Inflammatory macrophage (primary cell): ENCODE measurements at regions not wholly inside any gene's neighbourhood (a gene's known extent, or its start where the extent isn't known, plus 50 kb on each side); places are given as distances from the start of the nearest gene placed in this dataset.

ENCODE experiments used
- DNase-seq, 2 donors: peaks; one replicate each; pipeline ENCODE4 v3.0.0-alpha.2; 2020 to 2022

DNA sequence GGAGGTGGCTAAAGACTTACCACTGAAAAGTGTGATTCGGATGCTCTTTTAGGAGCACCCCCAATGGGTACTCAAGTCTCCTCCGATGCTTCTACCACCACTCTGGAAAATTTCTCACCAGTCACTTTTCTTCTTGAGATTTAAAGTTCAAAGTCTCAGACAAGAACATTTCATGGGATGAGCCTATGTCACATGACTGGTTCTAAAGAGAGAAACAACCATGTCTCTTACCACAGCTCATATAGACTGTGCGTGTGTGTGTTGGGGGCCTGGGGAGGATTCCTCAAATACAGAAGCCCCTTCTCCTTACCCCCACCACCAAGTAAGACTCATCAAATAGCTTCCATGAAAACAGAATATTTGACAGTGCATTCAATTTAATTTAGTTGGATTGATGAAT is 181.7 kb upstream of the MIR17HG start:
- no peak for DNase-seq

DNA sequence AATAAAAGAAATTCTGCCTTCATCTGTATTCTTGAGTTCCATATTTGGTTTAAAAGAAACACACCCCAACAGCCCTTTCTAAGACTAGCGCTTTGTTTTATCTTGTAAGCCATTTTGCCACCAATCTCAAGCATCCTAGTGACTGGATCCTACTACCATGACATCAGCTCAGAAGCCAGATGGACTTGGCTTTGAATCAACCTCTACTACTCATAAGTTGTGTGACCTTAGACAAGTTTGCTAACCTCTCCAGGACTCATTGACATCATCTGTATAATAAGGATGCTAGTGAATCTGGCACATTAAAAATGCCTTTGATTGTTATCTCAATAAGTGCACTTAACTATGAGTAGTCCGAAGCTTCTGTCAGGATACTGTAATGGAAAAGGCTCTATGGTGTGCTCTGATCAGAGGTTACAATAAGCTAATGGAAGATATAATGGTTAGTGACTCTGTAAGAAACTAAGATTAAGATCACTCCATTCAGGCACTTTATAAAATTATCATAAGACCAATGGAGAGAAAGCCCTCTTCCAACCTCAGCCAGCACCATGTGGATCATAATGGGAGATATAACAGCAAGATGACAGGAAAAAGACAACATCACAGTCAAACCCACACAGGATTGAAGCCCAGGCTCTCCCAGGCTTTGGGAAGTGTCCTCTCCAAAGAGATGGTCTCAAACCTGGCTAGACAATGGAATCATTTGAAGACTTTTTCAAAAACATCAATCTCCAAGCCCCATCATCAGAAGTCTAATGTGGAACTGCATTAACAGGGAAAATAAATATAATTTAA is 180.6 kb upstream of the MIR17HG start:
- no peak for DNase-seq

DNA sequence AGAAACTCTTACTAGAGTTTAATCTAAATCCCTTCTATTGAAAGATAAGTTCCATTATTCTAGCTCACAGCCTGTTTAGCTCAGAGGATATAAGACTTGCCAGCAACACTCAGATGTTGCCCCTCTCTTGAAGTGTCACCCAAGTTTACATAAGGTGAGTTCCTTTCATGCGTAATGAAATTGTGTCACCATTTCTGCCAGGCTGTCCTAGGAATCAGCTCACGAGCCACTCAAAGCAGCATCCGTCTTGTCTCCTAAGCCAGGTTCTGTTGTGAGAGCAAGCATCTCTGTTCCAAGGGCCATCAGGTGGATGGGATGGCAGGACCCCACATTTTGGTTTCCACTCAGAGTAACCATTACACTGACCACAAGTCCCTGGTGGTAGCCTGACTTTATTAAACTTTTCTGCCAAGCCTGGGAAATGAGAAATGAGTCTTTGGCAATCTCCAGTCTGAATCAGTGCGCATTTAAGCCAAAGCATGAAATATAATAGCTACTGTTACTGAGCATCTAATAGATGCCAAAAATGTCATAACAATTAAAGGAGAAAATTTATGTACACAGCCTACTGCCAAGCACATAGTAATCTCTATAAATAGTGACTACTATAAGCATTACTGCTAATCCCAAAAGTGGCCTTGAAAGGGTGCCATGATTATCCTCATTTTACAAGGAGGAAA is 179.6 kb upstream of the MIR17HG start:
- DNase-seq = no peak

DNA sequence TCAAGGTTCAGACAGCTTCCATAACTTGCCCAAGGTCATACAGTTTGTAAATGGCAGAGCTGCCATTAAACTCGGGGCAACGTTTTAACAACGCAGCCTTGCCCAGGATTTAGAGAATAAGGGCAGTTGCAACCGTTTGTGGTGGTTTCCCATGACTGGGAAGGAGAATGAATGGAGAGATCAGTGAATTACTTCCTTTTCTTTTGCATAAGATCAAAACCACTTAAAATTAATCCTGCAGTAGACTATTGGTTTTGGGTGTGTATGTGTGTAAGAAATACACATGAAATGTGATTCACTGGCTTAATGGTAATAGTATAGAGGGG is 179.1 kb upstream of the MIR17HG start:
- no peak for DNase-seq

DNA sequence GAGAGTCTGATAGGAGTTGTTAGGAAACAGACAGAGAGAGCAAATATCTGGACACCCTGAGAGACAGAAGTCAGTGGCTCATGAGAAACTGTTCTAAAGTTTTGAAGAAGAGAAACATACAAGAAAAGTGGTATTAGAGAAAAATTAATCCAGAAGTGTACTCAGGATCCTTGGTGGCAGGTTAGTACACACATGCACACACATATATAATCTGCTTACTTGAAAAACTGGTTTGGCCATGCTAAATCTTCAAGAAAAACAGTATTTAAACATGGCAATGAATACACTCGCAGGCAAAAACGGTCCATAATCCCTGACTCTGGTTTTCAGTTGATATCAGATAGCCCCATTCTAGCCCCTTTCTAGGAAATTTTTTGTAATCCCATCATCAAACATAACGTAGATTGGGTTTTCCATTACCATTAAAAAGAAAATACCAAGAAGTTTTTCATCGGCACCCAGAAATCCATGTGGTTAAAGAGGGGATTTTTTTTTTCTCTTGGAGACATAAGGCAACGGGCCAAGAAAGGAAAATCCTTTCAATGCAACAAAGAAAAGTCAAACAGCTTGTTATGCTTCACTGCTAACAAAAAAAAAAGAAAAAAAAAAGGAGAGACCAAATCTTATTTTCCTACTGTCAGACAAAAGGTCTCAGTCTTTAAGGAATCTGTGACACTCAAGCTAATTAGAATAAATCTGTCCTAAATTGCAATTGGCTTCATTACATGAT is 178.0 kb upstream of the MIR17HG start:
- no peak for DNase-seq

DNA sequence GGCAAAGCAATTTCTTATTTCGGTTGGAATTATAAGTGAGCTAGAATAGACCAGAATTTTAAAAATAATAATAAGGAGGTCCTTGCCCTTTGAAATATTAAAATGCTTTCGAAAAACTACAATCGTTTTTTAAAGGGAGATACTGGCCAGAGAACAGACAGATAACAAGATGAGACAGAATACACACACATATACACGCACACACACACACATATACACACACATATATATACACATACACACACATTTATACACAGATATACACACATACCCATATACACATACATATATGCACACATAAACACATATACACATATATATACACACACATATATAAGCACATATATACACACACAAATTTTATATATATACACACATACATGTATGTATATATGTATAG is 175.3 kb upstream of the MIR17HG start:
- no peak for DNase-seq

DNA sequence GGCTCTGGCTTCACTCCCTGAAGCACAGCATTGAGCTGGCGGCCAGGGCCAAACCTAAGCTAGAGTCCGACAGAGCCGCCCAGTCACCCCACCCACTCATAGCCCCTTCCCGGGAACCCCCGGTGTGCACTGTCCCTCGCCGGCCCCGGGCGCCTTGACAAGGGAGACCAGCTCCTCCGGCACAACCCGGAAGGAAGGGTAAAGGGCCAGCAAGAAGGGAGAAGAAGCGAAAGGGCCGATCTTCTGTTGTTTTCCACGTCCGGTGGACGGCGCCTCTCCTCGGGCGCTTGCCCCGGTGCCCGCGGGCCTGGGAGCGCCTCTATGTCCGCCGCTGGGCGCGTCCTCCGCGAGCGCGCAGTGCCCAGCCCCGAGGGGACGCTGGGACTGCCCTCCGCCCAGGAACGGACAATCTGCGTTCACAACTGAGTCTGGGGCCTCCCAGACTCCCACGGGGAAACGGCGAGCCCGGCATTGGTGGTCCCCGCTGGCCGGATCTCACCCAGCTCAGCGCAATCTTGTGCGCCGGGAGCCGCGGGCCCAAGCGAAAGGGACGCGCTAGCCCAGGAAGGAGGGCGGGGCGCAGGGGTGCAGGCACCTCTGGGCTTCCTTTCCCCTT is 172.5 kb upstream of the MIR17HG start:
- DNase-seq = peak in 1 of 2 donors; percentile 8

DNA sequence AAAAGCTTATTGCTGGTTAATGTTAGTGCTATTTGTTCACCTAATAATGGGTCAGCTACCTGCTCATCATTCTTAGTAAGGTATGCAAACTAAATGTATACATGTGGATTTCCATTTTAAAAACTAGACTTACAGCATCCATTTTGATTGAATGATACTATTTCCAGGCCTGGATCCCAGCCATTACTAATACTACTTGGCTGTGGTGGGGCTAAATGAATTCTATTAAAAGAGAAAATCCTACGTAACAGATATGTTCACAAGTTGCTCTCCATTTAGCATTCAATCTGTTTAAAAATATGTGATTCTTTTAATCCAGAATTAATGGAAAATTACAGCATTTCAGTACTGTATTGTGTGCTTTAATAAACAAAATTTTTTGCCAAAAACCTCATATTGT is 169.4 kb upstream of the MIR17HG start:
- no peak for DNase-seq

DNA sequence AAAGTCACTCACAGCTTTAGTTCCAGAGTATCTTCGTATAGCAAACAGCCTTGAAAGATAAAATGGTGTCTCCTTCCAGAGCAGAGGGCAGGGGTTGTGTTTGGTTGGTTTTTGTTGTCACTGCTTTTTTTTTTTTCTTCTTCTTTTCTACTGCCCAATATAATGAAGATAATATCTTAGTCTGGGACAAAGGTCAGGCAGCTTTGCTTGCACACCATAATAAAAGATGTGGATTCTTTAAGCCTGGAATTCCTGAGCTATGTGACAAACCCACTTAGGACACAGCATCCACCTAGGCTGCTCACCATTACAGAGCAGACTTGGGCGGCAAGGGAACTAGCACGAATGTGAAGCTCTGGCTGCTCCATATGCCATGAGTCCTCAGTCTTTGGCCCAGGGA is 165.6 kb upstream of the MIR17HG start:
- DNase-seq = no peak

DNA sequence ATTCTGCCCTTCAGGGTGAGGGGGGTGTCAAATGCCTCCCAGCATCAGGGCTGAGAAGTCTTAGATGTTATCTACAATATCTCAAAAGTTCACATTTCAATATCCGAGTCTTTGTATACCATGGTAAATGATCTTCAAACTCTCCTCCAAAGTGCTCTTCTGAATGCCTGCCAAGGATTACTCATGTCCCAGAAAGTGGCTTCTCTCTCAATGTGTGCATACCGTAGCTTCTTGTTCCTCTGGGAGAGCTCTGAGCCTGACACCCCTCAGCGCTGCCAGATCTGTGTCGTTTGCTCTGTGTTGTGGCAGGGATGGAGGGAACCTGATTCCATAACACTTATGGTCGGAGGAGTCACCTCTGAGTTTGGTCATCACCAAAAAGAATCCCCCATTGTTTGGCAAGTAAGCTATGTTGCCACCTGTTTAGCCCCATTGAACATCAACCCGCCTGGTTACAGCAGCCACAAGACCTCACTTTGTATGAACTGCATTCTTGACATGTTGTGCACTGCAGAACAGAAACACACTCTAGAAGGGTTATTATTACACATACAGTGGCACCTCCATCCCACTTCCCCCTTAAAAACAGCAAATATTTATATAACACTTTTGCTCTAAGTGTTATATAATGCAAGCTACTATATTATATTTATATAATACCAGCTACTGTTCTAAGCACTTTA is 163.1 kb upstream of the MIR17HG start:
- no peak for DNase-seq

DNA sequence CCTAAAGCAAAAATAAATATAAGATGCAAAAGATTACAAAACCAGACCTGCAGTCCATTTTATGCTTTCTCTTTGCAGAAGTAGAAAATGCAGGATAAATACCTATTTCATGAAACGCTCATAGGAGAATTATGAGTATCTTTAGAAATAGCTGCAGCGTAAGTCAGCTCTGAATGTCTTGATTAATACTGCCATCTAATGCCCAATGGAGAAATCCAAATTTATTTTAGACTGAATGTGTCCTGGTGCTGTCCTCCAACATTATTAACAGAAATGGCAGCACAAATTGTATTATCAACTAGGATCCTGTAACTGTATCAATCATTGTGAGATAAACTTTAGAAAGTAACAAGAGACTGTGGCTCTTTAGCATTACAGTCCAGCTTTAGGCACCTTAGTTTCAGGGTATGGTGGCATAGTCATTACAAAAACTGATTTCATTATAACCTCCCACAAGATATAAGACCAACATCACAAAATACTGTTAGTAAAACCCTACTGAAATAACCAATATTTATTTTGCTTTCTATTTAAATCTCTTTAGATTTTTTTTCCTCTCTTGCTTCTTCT is 162.1 kb upstream of the MIR17HG start:
- peak in 1 of 2 donors; percentile 42 for DNase-seq

DNA sequence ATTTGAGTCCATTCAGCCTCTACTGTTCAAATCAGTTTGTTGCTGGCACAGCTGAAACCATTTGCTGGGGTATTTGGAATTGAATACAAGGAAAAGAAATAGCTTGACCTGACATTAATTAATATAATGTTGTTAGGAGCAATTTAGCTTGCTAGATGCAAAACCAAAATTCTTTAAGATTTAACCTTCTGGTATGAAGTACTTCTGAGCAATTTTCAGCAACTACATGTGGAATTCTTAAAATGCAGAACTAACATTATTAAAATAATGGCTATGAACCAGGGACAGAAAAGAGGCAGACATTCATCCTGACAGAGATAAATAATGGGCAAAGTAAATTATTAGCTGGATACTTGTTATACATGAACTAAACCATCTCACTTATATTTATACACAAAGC is 160.0 kb upstream of the MIR17HG start:
- DNase-seq = no peak

DNA sequence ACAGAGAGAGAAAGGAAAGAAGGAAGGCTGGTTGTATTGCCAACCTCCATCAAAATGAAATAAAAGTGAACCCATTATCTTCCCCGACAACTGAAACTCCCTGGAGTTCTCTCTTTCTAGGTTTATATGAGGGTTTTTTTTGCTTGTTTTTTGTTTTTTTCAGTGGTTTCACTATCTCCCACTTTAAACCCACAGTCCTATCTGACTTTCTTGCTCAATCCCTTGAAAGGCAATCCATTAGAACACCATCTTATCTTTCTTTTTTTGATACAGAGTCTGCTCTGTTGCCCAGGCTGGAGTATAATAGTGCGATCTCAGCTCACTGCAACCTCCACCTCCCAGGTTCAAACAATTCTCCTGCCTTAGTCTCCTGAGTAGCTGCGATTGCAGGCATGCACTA is 158.0 kb upstream of the MIR17HG start:
- DNase-seq = no peak

DNA sequence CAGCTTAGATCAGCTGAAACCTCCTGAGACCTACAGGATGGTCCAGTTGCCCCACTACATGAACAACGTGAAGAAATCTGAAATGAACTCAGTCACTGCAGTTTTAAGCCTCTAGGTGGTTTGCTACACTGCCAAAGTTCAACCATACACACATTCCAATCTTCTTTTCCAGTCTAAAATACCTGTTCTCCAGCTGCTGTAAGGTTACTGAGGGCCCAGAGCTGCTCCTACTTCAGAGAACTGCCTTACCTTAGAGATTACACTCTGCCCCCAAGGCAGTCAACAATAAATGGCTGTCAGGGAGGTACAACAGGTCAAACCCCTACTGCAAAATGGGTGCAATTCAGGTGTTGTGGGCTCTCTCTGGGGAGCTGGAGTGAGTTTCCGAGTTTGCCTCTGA is 154.1 kb upstream of the MIR17HG start:
- DNase-seq = no peak

DNA sequence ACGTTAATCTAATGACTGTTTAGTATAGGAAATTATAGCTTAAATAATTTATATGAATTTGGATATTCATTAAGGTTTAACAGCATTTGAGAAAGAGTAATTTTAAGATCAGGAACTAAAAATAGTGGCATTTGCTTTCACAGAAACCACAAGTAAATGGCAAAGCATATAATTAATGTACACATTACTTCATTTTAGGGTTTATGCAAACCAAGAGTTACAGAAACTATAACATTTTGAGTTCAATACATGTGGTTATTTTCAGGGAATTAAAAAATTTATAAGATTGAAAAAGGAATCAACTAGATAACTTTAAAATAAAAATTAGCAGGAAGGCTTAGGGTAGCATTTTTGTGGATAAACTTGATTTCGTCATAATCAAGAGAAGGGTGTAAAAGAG is 151.7 kb upstream of the MIR17HG start:
- DNase-seq = no peak

DNA sequence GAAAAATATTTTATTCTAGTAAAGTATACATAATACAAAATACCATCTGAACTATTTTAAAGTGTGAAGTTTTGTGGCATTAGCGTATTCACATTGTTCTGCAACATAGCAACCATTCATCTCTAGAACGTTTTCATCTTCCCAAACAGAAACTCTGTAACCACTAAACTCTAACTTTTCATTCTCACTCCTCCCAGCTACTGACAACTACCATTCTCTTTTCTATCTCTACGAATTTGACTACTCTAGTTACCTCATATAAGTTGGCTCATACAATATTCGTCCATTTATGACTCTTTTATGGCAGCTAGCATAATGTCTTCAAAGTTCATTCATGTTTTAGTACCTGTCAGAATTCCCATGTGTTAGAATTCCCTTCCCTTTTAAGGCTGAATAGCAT is 150.5 kb upstream of the MIR17HG start:
- DNase-seq = no peak

DNA sequence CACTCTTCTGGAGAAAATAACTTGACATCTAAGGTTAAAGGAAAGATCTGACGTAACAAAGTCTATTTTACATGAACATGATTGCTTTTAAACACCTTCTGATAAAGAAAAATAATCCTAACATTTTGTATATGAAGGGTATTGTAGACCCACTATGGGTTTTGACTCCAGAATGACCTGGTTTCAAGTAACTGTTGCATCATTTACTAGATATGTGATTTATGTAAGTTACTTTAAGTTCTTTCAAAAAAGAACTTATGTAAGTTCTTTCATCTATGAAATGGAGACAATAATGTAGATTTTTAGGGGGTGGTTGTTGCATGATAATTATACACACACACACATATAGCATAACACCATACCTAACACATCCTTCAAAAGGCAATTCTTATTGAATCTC is 147.6 kb upstream of the MIR17HG start:
- no peak for DNase-seq

DNA sequence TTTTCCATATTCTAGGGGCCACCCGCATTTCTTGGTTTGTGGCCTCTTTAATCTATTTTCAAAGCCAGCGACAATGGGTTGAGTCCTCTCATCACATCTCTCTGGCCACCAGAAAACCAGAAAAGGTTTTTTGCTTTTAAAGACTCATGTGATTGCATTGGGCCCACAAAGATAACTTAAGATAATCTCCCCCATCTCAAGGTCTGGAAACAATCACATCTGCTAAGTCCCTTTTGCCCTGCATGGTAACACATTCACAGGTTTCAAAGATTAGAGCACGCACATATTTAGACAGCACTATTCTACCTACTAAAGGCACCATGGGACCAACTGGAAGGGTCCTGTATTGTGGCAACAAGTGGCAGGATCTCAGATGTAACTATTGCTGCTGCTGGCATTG is 147.0 kb upstream of the MIR17HG start:
- no peak for DNase-seq

DNA sequence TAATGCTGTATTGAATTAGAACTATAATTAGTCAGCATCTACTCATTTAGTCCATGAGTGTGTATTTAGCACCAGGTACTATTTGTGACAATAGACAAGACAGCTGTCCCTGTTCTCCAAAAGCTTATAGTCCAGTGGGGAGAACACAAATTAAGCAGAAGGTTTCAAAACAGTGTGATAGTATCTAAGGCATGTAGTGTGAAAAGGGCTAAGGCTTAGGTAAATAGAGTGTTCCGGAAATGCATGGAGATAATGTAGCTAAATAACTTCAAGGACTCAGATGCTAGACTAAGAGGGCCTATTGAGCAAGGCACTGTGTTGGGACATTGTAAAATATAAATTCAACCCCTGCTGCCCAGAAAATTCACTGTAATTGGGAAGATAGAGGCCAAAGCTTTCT is 144.1 kb upstream of the MIR17HG start:
- no peak for DNase-seq

DNA sequence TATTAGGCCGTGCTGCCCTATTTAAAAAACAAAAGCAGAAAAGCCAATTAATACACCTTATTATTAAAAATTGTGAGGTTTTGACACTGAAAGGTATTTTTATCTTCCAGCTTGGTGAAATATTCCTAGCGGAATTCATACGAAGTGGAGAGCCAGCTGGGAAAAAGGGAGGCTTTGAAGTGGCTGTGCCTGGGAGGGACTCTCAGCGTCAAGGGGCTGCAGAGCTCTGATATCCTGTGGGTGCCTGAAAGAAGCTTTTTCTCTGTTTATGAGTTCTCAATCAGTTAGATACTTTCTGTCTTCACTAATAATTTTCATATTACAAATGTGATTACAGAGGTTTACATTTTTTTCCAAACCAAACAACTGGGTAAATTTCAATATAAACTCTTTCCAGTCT is 140.2 kb upstream of the MIR17HG start:
- no peak for DNase-seq

DNA sequence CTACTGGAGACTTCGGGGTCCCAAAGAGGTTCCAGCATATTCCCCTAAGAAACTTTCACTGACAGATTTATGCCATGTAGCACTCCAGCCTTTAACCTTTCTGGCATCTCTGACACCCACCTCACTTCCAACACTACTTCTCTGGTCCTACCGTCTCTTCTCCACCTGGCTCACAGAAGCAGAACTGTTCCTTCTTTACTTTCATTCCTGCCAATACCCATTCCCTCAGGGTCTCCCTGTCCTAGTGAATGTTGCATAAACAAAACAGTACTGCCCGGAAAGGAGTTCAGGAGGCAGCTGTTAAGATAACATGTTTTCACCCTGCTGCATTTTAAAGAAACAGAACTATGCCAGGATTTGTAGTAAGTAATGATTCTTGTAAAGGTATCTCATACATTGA is 136.0 kb upstream of the MIR17HG start:
- no peak for DNase-seq

DNA sequence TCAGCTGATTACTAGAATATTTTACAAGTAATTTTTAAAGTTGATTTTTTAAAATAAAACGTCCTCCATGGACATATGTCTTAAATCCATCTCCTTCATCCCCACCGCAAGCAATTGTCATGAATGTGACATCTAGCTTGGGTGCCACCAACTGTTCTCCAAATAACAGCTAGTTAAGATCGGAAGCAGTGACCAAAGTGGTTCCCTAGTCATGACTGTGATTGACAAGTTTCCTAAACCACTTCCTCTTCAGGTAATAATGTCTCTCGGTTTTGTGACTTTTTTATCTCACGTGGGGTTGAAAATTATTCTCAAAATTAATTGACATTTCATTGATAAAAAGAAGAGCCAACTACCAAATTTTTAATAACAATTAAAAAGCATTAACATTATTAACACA is 135.3 kb upstream of the MIR17HG start:
- DNase-seq = peak in 1 of 2 donors; percentile 3

DNA sequence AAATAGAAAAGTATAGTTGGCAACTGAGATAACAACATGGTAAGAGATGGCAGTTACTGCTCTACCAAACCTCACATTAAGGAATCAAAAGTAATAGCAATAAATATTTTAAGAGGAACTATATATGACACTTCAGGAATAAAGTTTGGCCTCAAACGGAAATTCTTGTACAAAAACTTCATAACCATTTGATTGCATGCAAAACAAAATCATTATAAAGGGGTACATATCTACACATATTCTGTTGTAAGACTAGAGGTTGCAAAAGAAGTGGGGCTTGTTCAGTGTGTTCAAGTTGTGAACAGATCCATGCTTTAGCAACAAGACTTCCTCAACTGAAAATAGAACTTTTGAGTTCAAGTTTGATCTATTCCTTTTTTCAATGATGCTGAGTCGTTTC is 133.5 kb upstream of the MIR17HG start:
- peak in 1 of 2 donors; percentile 24 for DNase-seq
